Keratinocyte (primary cell): ENCODE measurements at regions not wholly inside any gene's neighbourhood (a gene's known extent, or its start where the extent isn't known, plus 50 kb on each side); places are given as distances from the start of the nearest gene placed in this dataset.

ENCODE experiments used
- CTCF ChIP-seq, 3 experiments: IDR thresholded peaks in 1 of 3; conservative IDR thresholded peaks in 1 of 3; optimal IDR thresholded peaks in 1 of 3; 2 replicates in 2 of 3; 3 replicates in 1 of 3; pipeline versions ENCODE3 to v1.5.1; 2011; ENCODE audit warnings: low read length in 3 of 3, mild to moderate bottlenecking in 3 of 3, moderate library complexity in 2 of 3, control low read depth in 1 of 3, inconsistent platforms in 1 of 3; ENCODE audit not compliant: insufficient read depth in 2 of 3; ENCODE audit errors: extremely low read depth in 1 of 3
- EZH2 ChIP-seq: IDR thresholded peaks from one replicate; pipeline ENCODE4 v1.6.1; 2012; ENCODE audit warnings: inconsistent platforms, mild to moderate bottlenecking, low read length, moderate library complexity

- TF ChIP-seq CTCF (optimal IDR thresholded peaks at IDR 0.05 in 1 of 3, IDR thresholded peaks at IDR 0.05 in 1 of 3, conservative IDR thresholded peaks at IDR 0.05 in 1 of 3; ENCODE audit: extremely low read depth in 1 of 3, insufficient read depth in 2 of 3, low read length in 3 of 3): no peak
- no peak for TF ChIP-seq EZH2
Observed at GRCh38 chr14:97179573-97179972, 382.4 kb downstream of the VRK1 start.
